Brain microvascular endothelial cell (primary cell): ENCODE measurements at regions not wholly inside any gene's neighbourhood (a gene's known extent, or its start where the extent isn't known, plus 50 kb on each side); places are given as distances from the start of the nearest gene placed in this dataset.

Source experiments
- DNase-seq: peaks from one replicate; pipeline ENCODE4 v3.0.0-alpha.2; 2020
- H3K27ac ChIP-seq: fragments of 250-450 bp; sonication (Bioruptor Pico); 2 replicates; pipeline ENCODE4 v1.5.1; 2020; ENCODE audit warnings: mild to moderate bottlenecking, moderate library complexity
- H3K27me3 ChIP-seq: fragments of 250-450 bp; sonication (Bioruptor Pico); replicated peaks from 2 replicates; pipeline ENCODE4 v1.5.1; 2020; ENCODE audit warnings: mild to moderate bottlenecking
- H3K36me3 ChIP-seq: fragments of 250-450 bp; sonication (Bioruptor Pico); replicated peaks from 2 replicates; pipeline ENCODE4 v1.5.1; 2020; ENCODE audit warnings: mild to moderate bottlenecking
- H3K4me3 ChIP-seq: 2 replicates; pipeline ENCODE4 v1.5.1; 2011; ENCODE audit warnings: low read depth, mild to moderate bottlenecking, control low read depth, low read length, moderate library complexity
- CTCF ChIP-seq: IDR thresholded peaks from 2 replicates; pipeline ENCODE4 v1.5.1; 2011; ENCODE audit warnings: low read depth, mild to moderate bottlenecking, moderate library complexity, low read length, control low read depth, inconsistent platforms; ENCODE audit errors: missing control alignments
- in situ Hi-C: cut with HindIII; loops from 2 replicates; pipeline ENCODE4 v1.10.0; 2017; ENCODE audit warnings: low sequenced_read_pairs, low pct_ligation_motif_present

GRCh38 chr1:224486801-224487583 lies 52.4 kb upstream of the WDR26 start:
- in situ Hi-C loops, result no loop called here
- TF ChIP-seq CTCF, result no peak

GRCh38 chr1:224488806-224489499 lies 54.4 kb upstream of the WDR26 start:
- H3K27ac ChIP-seq, result no peak overlapping the region

More at GRCh38 chr1:224486801-224487583, 52.4 kb upstream of the WDR26 start:
- no peaks in the 10 kb centered on the region for H3K36me3 ChIP-seq
- no peak overlapping the region for H3K27ac ChIP-seq
- H3K4me3 ChIP-seq, result no peak overlapping the region
- no peak for DNase-seq
- H3K27me3 ChIP-seq, result no peaks in the 10 kb centered on the region

GRCh38 chr1:224489534-224490365 lies 55.2 kb upstream of the WDR26 start:
- no peak overlapping the region for H3K4me3 ChIP-seq
- in situ Hi-C loops, result no loop called here
- H3K27ac ChIP-seq, result no peak overlapping the region
- no peak for DNase-seq
- TF ChIP-seq CTCF, result no peak
- no peaks in the 10 kb centered on the region for H3K27me3 ChIP-seq
- no peaks in the 10 kb centered on the region for H3K36me3 ChIP-seq

More at GRCh38 chr1:224488806-224489499, 54.4 kb upstream of the WDR26 start:
- in situ Hi-C loops, result no loop called here
- Histone ChIP-seq H3K4me3 (no peak overlapping the region), H3K27me3 (no peaks in the 10 kb centered on the region), H3K36me3 (no peaks in the 10 kb centered on the region)
- DNase-seq, result peak; percentile 48
- TF ChIP-seq CTCF, result no peak

- in situ Hi-C loops, result no loop called here
- DNase-seq, result no peak
- H3K27me3 ChIP-seq, result no peaks in the 10 kb centered on the region
- no peak overlapping the region for H3K4me3 ChIP-seq
- no peaks in the 10 kb centered on the region for H3K36me3 ChIP-seq
- TF ChIP-seq CTCF, result no peak
- H3K27ac ChIP-seq, result no peak overlapping the region
These were observed 56.2 kb upstream of the WDR26 start for GRCh38 chr1:224490549-224491537.

GRCh38 chr1:224492015-224492414 lies 57.4 kb upstream of the WDR26 start:
- no peak for TF ChIP-seq CTCF
- no peak overlapping the region for H3K27ac ChIP-seq
- no peaks in the 10 kb centered on the region for H3K27me3 ChIP-seq
- in situ Hi-C loops, result no loop called here
- no peak overlapping the region for H3K4me3 ChIP-seq
- no peaks in the 10 kb centered on the region for H3K36me3 ChIP-seq
- no peak for DNase-seq
